GM12878 (cell line): ENCODE measurements at regions not wholly inside any gene's neighbourhood (a gene's known extent, or its start where the extent isn't known, plus 50 kb on each side); places are given as distances from the start of the nearest gene placed in this dataset.

Experiments
- ATAC-seq: fragments of 200-7000 bp; cut with Tn5 transposase; 3 replicates; pipeline ENCODE4 v1.9.1; 2020; ENCODE audit warnings: mild to moderate bottlenecking, moderate library complexity
- BruUV-seq: library from RNA; stranded (reverse); fragments of 400-500 nt; replicated peaks from 2 replicates; lab custom pipeline; 2021; lab: Mats Ljungman, UMichigan
- CTCF ChIA-PET: fragments of 300-600 bp; sonication (Branson Sonifier 250); formaldehyde crosslinking; extraction: SDS; loops from one replicate; lab custom pipeline; 2021; ENCODE audit warnings: inconsistent platforms; lab: Yijun Ruan, JAX
- POLR2A ChIA-PET: fragments of 350-600 bp; formaldehyde crosslinking; extraction: SDS; loops from one replicate; lab custom pipeline; 2021; ENCODE audit warnings: inconsistent platforms; lab: Charles Lee
- RAD21 ChIA-PET: fragments of 300-600 bp; sonication (Branson Sonifier 250); formaldehyde crosslinking; loops from one replicate; lab custom pipeline; 2023; ENCODE audit warnings: antibody characterized with exemption; ENCODE audit not compliant: unreplicated experiment; lab: Charles Lee
- SMC1A ChIA-PET: fragments of 300-600 bp; sonication (Branson Sonifier 250); formaldehyde crosslinking; loops from one replicate; lab custom pipeline; 2023; ENCODE audit not compliant: unreplicated experiment, uncharacterized antibody; lab: Charles Lee
- DNase-seq: peaks from one replicate; pipeline ENCODE4 v3.0.0-alpha.2; 2011; ENCODE audit warnings: low read depth, low spot score
- FAIRE-seq: peaks from 3 replicates; lab custom pipeline; 2011; peaks lifted over from hg19 to GRCh38; lab: Jason Lieb, UNC
- H2AFZ ChIP-seq: 2 replicates; pipeline ENCODE4 v1.6.0; 2011; ENCODE audit warnings: low read depth, low read length, control low read depth; ENCODE audit not compliant: control insufficient read depth
- H3K27ac ChIP-seq: 2 replicates; pipeline ENCODE4 v1.5.1; 2011; ENCODE audit warnings: control low read depth; ENCODE audit not compliant: control insufficient read depth, insufficient read depth
- H3K27me3 ChIP-seq, 2 experiments: replicated peaks in 1 of 2; 2 replicates each; pipeline versions ENCODE4 v1.6.0 to v1.6.1; 2011; ENCODE audit warnings: low read length in 1 of 2; ENCODE audit not compliant: control insufficient read depth in 2 of 2, insufficient read depth in 2 of 2
- H3K36me3 ChIP-seq, 2 experiments: 2 replicates each; pipeline ENCODE4 v1.5.1; 2011; ENCODE audit warnings: low read length in 1 of 2; ENCODE audit not compliant: control insufficient read depth in 2 of 2, insufficient read depth in 2 of 2
- H3K4me1 ChIP-seq: 2 replicates; pipeline ENCODE4 v1.6.1; 2011; ENCODE audit warnings: mild to moderate bottlenecking, low read length, moderate library complexity, mixed read lengths; ENCODE audit not compliant: control insufficient read depth, insufficient read depth
- H3K4me2 ChIP-seq: 2 replicates; pipeline ENCODE4 v1.6.0; 2011; ENCODE audit warnings: control low read depth; ENCODE audit not compliant: control insufficient read depth, insufficient read depth
- H3K4me3 ChIP-seq: fragments of 200-600 bp; sonication (generic); 2 replicates; pipeline ENCODE4 v1.5.1; 2016
- H3K79me2 ChIP-seq: 2 replicates; pipeline ENCODE4 v1.6.0; 2011; ENCODE audit warnings: low read length; ENCODE audit not compliant: control insufficient read depth, insufficient read depth
- H3K9ac ChIP-seq: 2 replicates; pipeline ENCODE4 v1.8.0; 2011; ENCODE audit warnings: low read length, control low read depth, mixed read lengths; ENCODE audit not compliant: control insufficient read depth, insufficient read depth
- H3K9me3 ChIP-seq: replicated peaks from 3 replicates; pipeline ENCODE4 v1.5.1; 2011; ENCODE audit warnings: mild to moderate bottlenecking, low read length; ENCODE audit not compliant: control insufficient read depth, insufficient read depth
- H4K20me1 ChIP-seq: 2 replicates; pipeline ENCODE4 v1.6.0; 2011; ENCODE audit not compliant: control insufficient read depth, insufficient read depth
- BMI1 ChIP-seq: fragments of 450-650 bp; IDR thresholded peaks from 2 replicates; pipeline ENCODE4 v1.6.1; 2016; ENCODE audit warnings: mild to moderate bottlenecking, moderate library complexity, borderline replicate concordance
- HDGF ChIP-seq: fragments of 450-650 bp; IDR thresholded peaks from 2 replicates; pipeline ENCODE4 v1.6.1; 2016; ENCODE audit warnings: antibody characterized with exemption
- NBN ChIP-seq: fragments of 450-650 bp; IDR thresholded peaks from 2 replicates; pipeline ENCODE4 v1.6.1; 2016
- NFIC ChIP-seq: IDR thresholded peaks from 2 replicates; pipeline ENCODE4 v1.6.1; 2012; ENCODE audit warnings: low read depth, mild to moderate bottlenecking, inconsistent platforms, low read length, moderate library complexity
- NFYA ChIP-seq: IDR thresholded peaks from 2 replicates; pipeline ENCODE4 v1.6.1; 2011; ENCODE audit warnings: low read depth, mild to moderate bottlenecking, low read length, improper control_type of control experiment, borderline replicate concordance
- YBX1 ChIP-seq: fragments of 450-650 bp; IDR thresholded peaks from 2 replicates; pipeline ENCODE4 v1.6.1; 2016; ENCODE audit warnings: antibody characterized with exemption
- ZNF24 ChIP-seq: fragments of 450-650 bp; IDR thresholded peaks from 2 replicates; pipeline ENCODE4 v1.6.1; 2017; ENCODE audit warnings: antibody characterized with exemption, mild to moderate bottlenecking
- ZNF384 ChIP-seq: IDR thresholded peaks from 2 replicates; pipeline ENCODE4 v1.6.1; 2012; ENCODE audit warnings: low read depth, mild to moderate bottlenecking, low read length, improper control_type of control experiment, borderline replicate concordance
- WGBS: methylation state at CpG from one replicate; pipeline ENCODE4 v1.1.6; 2016; ENCODE audit warnings: low lambda C conversion rate; ENCODE audit not compliant: insufficient replicate concordance, insufficient coverage; ENCODE audit errors: missing lambda C conversion rate; 5-methylcytosine and 5-hydroxymethylcytosine counted together
- in situ Hi-C: fragments of 300-500 bp; cut with MboI; formaldehyde crosslinking; loops from 9 replicates; pipeline ENCODE4 v1.14.3; 2018; ENCODE audit warnings: mixed read lengths
- intact Hi-C: fragments of 100-400 bp; cut with micrococcal nuclease; formaldehyde crosslinking; loops from one replicate; pipeline ENCODE4 v1.14.2; 2022; ENCODE audit not compliant: unreplicated experiment
- TF ChIP-seq, protein P1 (sequence below): fragments of 450-650 bp; conservative IDR thresholded peaks from 2 replicates; pipeline ENCODE4 v1.6.1; 2017; ENCODE audit warnings: mild to moderate bottlenecking, moderate library complexity
- TF ChIP-seq, protein P2 (sequence below): fragments of 450-650 bp; IDR thresholded peaks from 2 replicates; pipeline ENCODE4 v1.6.1; 2018; ENCODE audit warnings: borderline replicate concordance, mild to moderate bottlenecking; ENCODE audit not compliant: partially characterized antibody
- TF ChIP-seq, protein P3 (sequence below): IDR thresholded peaks from 2 replicates; pipeline ENCODE4 v1.6.1; 2012; ENCODE audit warnings: low read depth, low read length, improper control_type of control experiment

DNA sequence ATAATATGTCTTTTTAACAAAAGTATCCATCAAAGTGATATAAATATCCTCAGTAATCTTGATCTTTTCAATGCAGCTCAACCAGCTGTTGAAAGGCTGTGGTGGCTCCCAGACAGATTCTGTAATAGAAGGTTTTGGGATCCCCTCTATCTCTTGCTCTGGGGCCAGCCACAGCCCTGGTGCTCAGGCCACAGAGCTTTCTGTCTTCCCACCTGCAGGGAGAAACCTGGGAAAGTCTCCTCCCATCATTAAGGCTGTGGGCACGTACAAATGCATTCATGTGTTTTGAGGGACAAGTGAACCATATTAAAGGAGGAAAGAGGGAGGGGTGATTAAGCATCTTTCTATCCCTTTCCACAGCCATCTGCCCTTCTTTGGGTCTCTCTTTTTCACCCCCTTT lies 183.1 kb downstream of the PRDM13 start:
- ChIA-PET RAD21 (interaction anchor here (0.7 kb wide), 1 partner anchor 67 kb away, joined by 3 read pairs; no protein-coding TSS in a partner anchor), POLR2A (no interaction called here), SMC1A (no interaction called here), CTCF (no interaction called here)
- DNase-seq: no peak
- WGBS: 0% methylated on average over 1 of the region's 1 CpG
- no peak overlapping the region for H3K4me3 ChIP-seq
- H3K36me3 ChIP-seq: no peaks in the 10 kb centered on the region
- in situ Hi-C loops: no loop called here
- H3K79me2 ChIP-seq: no peaks in the 10 kb centered on the region
- FAIRE-seq: no peak
- no peak overlapping the region for H3K9ac ChIP-seq
- no peak for TF ChIP-seq ZNF384
- TF ChIP-seq ZNF24: no peak
- TF ChIP-seq NFIC: no peak
- TF ChIP-seq NBN: no peak
- TF ChIP-seq, protein P1, sequence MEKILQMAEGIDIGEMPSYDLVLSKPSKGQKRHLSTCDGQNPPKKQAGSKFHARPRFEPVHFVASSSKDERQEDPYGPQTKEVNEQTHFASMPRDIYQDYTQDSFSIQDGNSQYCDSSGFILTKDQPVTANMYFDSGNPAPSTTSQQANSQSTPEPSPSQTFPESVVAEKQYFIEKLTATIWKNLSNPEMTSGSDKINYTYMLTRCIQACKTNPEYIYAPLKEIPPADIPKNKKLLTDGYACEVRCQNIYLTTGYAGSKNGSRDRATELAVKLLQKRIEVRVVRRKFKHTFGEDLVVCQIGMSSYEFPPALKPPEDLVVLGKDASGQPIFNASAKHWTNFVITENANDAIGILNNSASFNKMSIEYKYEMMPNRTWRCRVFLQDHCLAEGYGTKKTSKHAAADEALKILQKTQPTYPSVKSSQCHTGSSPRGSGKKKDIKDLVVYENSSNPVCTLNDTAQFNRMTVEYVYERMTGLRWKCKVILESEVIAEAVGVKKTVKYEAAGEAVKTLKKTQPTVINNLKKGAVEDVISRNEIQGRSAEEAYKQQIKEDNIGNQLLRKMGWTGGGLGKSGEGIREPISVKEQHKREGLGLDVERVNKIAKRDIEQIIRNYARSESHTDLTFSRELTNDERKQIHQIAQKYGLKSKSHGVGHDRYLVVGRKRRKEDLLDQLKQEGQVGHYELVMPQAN: no peak
- no peak for TF ChIP-seq YBX1
- TF ChIP-seq, protein P2, sequence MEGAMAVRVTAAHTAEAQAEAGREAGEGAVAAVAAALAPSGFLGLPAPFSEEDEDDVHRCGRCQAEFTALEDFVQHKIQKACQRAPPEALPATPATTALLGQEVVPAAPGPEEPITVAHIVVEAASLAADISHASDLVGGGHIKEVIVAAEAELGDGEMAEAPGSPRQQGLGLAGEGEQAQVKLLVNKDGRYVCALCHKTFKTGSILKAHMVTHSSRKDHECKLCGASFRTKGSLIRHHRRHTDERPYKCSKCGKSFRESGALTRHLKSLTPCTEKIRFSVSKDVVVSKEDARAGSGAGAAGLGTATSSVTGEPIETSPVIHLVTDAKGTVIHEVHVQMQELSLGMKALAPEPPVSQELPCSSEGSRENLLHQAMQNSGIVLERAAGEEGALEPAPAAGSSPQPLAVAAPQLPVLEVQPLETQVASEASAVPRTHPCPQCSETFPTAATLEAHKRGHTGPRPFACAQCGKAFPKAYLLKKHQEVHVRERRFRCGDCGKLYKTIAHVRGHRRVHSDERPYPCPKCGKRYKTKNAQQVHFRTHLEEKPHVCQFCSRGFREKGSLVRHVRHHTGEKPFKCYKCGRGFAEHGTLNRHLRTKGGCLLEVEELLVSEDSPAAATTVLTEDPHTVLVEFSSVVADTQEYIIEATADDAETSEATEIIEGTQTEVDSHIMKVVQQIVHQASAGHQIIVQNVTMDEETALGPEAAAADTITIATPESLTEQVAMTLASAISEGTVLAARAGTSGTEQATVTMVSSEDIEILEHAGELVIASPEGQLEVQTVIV: no peak
- TF ChIP-seq HDGF: no peak
- TF ChIP-seq NFYA: no peak
- TF ChIP-seq BMI1: no peak
- TF ChIP-seq, protein P3, sequence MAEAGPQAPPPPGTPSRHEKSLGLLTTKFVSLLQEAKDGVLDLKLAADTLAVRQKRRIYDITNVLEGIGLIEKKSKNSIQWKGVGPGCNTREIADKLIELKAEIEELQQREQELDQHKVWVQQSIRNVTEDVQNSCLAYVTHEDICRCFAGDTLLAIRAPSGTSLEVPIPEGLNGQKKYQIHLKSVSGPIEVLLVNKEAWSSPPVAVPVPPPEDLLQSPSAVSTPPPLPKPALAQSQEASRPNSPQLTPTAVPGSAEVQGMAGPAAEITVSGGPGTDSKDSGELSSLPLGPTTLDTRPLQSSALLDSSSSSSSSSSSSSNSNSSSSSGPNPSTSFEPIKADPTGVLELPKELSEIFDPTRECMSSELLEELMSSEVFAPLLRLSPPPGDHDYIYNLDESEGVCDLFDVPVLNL: no peak
- H3K27me3 ChIP-seq: peaks cover 0 to 3% of the 10 kb centered on the region in 2 experiments; a peak in 1 of 4 replicates
- H2AFZ ChIP-seq: no peak overlapping the region
- intact Hi-C loops: no loop called here
- ATAC-seq: peak; percentile 56; the same call in 2 of the 3 replicates
- no peak overlapping the region for H3K27ac ChIP-seq
- no TSS peak for BruUV-seq
- no peak overlapping the region for H3K4me2 ChIP-seq
- no peaks in the 10 kb centered on the region for H4K20me1 ChIP-seq
- no peaks in the 10 kb centered on the region for H3K9me3 ChIP-seq
- no peaks in the 10 kb centered on the region for H3K4me1 ChIP-seq
